ENCODE measurements at regions not wholly inside any gene's neighbourhood (a gene's known extent, or its start where the extent isn't known, plus 50 kb on each side); places are given as distances from the start of the nearest gene placed in this dataset.
A peak's percentile ranks its signal among the peaks of the same experiment; 100 is the strongest.

GRCh38 chr9:88659126-88659525 lies 124.1 kb downstream of the NXNL2 start:
- Histone ChIP-seq H3K9ac (ENCODE audit: low read length) (no peak overlapping the region), H3K4me3 (ENCODE audit: low read length) (no peak overlapping the region), H3K36me3 (replicated peaks; ENCODE audit: low read depth, low read length) (no peaks in the 10 kb centered on the region), H3K27ac (ENCODE audit: low read length) (no peak overlapping the region), H4K20me1 (ENCODE audit: insufficient read depth, low read length) (no peaks in the 10 kb centered on the region), H3K4me2 (ENCODE audit: low read length) (no peak overlapping the region), H3K4me1 (ENCODE audit: low read length) (no peaks in the 10 kb centered on the region), H3K27me3 (ENCODE audit: low read depth, low read length) (no peaks in the 10 kb centered on the region), H3K9me3 (ENCODE audit: insufficient read depth, low read length) (no peaks in the 10 kb centered on the region), H2AFZ (ENCODE audit: low read depth, low read length) (no peak overlapping the region), H3K79me2 (ENCODE audit: low read length) (no peaks in the 10 kb centered on the region)
- TF ChIP-seq EZH2phosphoT487 (IDR thresholded peaks at IDR 0.05; ENCODE audit: low read depth) (no peak), CTCF (IDR thresholded peaks at IDR 0.05; ENCODE audit: low read depth, low read length) (no peak)

- Histone ChIP-seq H3K4me1 (ENCODE audit: low read length) (no peaks in the 10 kb centered on the region), H3K27me3 (ENCODE audit: low read depth, low read length) (no peaks in the 10 kb centered on the region), H3K27ac (ENCODE audit: low read length) (no peak overlapping the region), H3K4me2 (ENCODE audit: low read length) (no peak overlapping the region), H3K9ac (ENCODE audit: low read length) (no peak overlapping the region), H3K4me3 (ENCODE audit: low read length) (no peak overlapping the region), H4K20me1 (ENCODE audit: insufficient read depth, low read length) (no peaks in the 10 kb centered on the region), H2AFZ (ENCODE audit: low read depth, low read length) (no peak overlapping the region), H3K36me3 (replicated peaks; ENCODE audit: low read depth, low read length) (no peaks in the 10 kb centered on the region), H3K9me3 (ENCODE audit: insufficient read depth, low read length) (no peaks in the 10 kb centered on the region), H3K79me2 (ENCODE audit: low read length) (no peaks in the 10 kb centered on the region)
- no peak for TF ChIP-seq EZH2phosphoT487 (IDR thresholded peaks at IDR 0.05; ENCODE audit: low read depth)
- TF ChIP-seq CTCF (IDR thresholded peaks at IDR 0.05; ENCODE audit: low read depth, low read length): peak; percentile 31
These were observed 125.6 kb downstream of the NXNL2 start for GRCh38 chr9:88660611-88661010.

- Histone ChIP-seq H3K27ac (ENCODE audit: low read length) (no peak overlapping the region), H3K4me2 (ENCODE audit: low read length) (no peak overlapping the region), H3K4me1 (ENCODE audit: low read length) (no peaks in the 10 kb centered on the region), H2AFZ (ENCODE audit: low read depth, low read length) (no peak overlapping the region), H3K9me3 (ENCODE audit: insufficient read depth, low read length) (no peaks in the 10 kb centered on the region), H4K20me1 (ENCODE audit: insufficient read depth, low read length) (no peaks in the 10 kb centered on the region), H3K27me3 (ENCODE audit: low read depth, low read length) (no peaks in the 10 kb centered on the region), H3K79me2 (ENCODE audit: low read length) (no peaks in the 10 kb centered on the region), H3K9ac (ENCODE audit: low read length) (no peak overlapping the region), H3K36me3 (replicated peaks; ENCODE audit: low read depth, low read length) (no peaks in the 10 kb centered on the region), H3K4me3 (ENCODE audit: low read length) (no peak overlapping the region)
- TF ChIP-seq CTCF (IDR thresholded peaks at IDR 0.05; ENCODE audit: low read depth, low read length) (no peak), EZH2phosphoT487 (IDR thresholded peaks at IDR 0.05; ENCODE audit: low read depth) (no peak)
These were observed 126.8 kb downstream of the NXNL2 start for GRCh38 chr9:88661759-88662158.

GRCh38 chr9:88663771-88664419 lies 128.9 kb downstream of the NXNL2 start:
- no peak overlapping the region for H3K9ac ChIP-seq (ENCODE audit: low read length)
- H3K79me2 ChIP-seq (ENCODE audit: low read length): no peaks in the 10 kb centered on the region
- no peak overlapping the region for H3K27ac ChIP-seq (ENCODE audit: low read length)
- H3K9me3 ChIP-seq (ENCODE audit: insufficient read depth, low read length): no peaks in the 10 kb centered on the region
- H3K4me1 ChIP-seq (ENCODE audit: low read length): no peaks in the 10 kb centered on the region
- H3K4me3 ChIP-seq (ENCODE audit: low read length): no peak overlapping the region
- H3K36me3 ChIP-seq (replicated peaks; ENCODE audit: low read depth, low read length): no peaks in the 10 kb centered on the region
- no peak overlapping the region for H2AFZ ChIP-seq (ENCODE audit: low read depth, low read length)
- no peaks in the 10 kb centered on the region for H4K20me1 ChIP-seq (ENCODE audit: insufficient read depth, low read length)
- TF ChIP-seq CTCF (IDR thresholded peaks at IDR 0.05; ENCODE audit: low read depth, low read length): no peak
- TF ChIP-seq EZH2phosphoT487 (IDR thresholded peaks at IDR 0.05; ENCODE audit: low read depth): no peak
- no peaks in the 10 kb centered on the region for H3K27me3 ChIP-seq (ENCODE audit: low read depth, low read length)
- no peak overlapping the region for H3K4me2 ChIP-seq (ENCODE audit: low read length)
